Uterus (tissue), 3 donors: ENCODE measurements at regions not wholly inside any gene's neighbourhood (a gene's known extent, or its start where the extent isn't known, plus 50 kb on each side); places are given as distances from the start of the nearest gene placed in this dataset.

Experiments used
- DNase-seq, 2 donors: peaks; one replicate each; pipeline ENCODE4 v3.0.0-alpha.2; 2019 to 2020
- H3K27ac ChIP-seq, 2 donors: fragments of 200-600 bp; sonication (generic); 1 replicate in 1 of 2; 2 replicates in 1 of 2; pipeline ENCODE4 v1.5.1; 2016 to 2018
- H3K27me3 ChIP-seq, 2 donors: fragments of 200-600 bp; sonication (generic); one replicate each; pipeline ENCODE4 v1.5.1; 2018 to 2019; ENCODE audit warnings: control low read depth in 1 of 2
- H3K36me3 ChIP-seq, 2 donors: fragments of 200-600 bp; sonication (generic); one replicate each; pipeline ENCODE4 v1.5.1; 2019; ENCODE audit warnings: control low read depth in 1 of 2
- H3K4me1 ChIP-seq, 2 donors: fragments of 200-600 bp; sonication (generic); one replicate each; pipeline ENCODE4 v1.5.1; 2018 to 2019; ENCODE audit warnings: control low read depth in 1 of 2
- H3K4me3 ChIP-seq, 2 donors: fragments of 200-600 bp; sonication (generic); 1 replicate in 1 of 2; 2 replicates in 1 of 2; pipeline ENCODE4 v1.5.1; 2018 to 2019; ENCODE audit warnings: mild to moderate bottlenecking in 1 of 2
- H3K9me3 ChIP-seq, 2 donors: fragments of 200-600 bp; sonication (generic); one replicate each; pipeline ENCODE4 v1.5.1; 2019; ENCODE audit warnings: control low read depth in 1 of 2
- POLR2A ChIP-seq, 2 donors: fragments of 450-650 bp; IDR thresholded peaks; one replicate each; pipeline ENCODE4 v1.6.1; 2016; ENCODE audit warnings: antibody characterized with exemption in 2 of 2, mild to moderate bottlenecking in 1 of 2, moderate library complexity in 1 of 2
- intact Hi-C: fragments of 100-400 bp; cut with DNase I; formaldehyde crosslinking; loops from one replicate; pipeline ENCODE4 v1.15.1; 2023; ENCODE audit warnings: low total_unique reads
- TF ChIP-seq, protein P1 (sequence below), 4 experiments: fragments of 200-600 bp in 2 of 4; fragments of 450-650 bp in 2 of 4; sonication (generic) in 2 of 4; IDR thresholded peaks; one replicate each; pipeline ENCODE4 v1.5.1; 2016 to 2019; ENCODE audit warnings: antibody characterized with exemption in 4 of 4, mild to moderate bottlenecking in 2 of 4, moderate library complexity in 1 of 4
- donor health status: DM: yes; HTN: yes; CAD: no.

DNA sequence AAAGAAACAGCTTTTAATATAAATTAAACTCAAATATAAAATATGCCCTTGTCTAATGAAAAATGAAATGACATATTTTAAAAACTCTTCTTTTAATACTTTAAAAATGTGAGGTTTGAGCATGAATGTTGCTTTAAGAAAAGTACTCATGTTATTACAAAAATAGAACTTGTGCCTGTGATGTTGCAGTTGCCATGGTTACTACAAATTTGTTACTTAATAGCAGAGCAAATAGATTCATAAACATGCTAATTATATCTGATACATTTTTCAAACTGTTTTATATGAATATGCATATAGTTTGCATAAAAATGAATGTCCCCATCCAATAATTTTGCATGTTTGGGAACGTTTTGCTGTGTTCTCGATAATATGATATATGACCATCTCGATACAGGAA is 152.3 kb upstream of the DPYD start:
- no peaks in the 10 kb centered on the region for H3K27me3 ChIP-seq
- H3K36me3 ChIP-seq = no peaks in the 10 kb centered on the region
- no peak for DNase-seq
- H3K9me3 ChIP-seq = no peaks in the 10 kb centered on the region
- H3K4me1 ChIP-seq = no peaks in the 10 kb centered on the region
- H3K27ac ChIP-seq = no peak overlapping the region
- no peak overlapping the region for H3K4me3 ChIP-seq
- TF ChIP-seq POLR2A (IDR thresholded peaks at IDR 0.05) = no peak
- TF ChIP-seq, protein P1, sequence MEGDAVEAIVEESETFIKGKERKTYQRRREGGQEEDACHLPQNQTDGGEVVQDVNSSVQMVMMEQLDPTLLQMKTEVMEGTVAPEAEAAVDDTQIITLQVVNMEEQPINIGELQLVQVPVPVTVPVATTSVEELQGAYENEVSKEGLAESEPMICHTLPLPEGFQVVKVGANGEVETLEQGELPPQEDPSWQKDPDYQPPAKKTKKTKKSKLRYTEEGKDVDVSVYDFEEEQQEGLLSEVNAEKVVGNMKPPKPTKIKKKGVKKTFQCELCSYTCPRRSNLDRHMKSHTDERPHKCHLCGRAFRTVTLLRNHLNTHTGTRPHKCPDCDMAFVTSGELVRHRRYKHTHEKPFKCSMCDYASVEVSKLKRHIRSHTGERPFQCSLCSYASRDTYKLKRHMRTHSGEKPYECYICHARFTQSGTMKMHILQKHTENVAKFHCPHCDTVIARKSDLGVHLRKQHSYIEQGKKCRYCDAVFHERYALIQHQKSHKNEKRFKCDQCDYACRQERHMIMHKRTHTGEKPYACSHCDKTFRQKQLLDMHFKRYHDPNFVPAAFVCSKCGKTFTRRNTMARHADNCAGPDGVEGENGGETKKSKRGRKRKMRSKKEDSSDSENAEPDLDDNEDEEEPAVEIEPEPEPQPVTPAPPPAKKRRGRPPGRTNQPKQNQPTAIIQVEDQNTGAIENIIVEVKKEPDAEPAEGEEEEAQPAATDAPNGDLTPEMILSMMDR (IDR thresholded peaks at IDR 0.05) = no peak
- intact Hi-C loops = no loop called here

DNA sequence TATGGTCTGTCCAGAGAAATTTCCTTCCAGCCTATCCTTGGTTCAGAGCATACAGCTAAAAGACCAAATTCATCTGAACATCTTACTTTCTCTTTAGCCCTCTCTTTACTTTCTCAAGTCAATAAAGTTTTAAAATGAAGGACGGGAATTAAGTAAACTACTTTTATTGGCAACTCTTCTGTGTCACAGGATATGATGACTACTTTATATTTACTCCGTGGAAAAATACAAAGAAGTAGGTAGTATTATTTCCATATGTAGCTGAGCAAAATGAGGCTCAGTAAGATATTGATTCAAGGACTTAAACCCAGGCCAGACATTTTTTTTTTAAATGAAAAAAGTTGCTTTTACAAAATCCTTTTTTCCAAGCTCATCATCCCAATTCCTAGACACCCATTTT is 151.2 kb upstream of the DPYD start:
- H3K4me3 ChIP-seq = no peak overlapping the region
- DNase-seq = no peak
- TF ChIP-seq, protein P1 (IDR thresholded peaks at IDR 0.05) = no peak
- TF ChIP-seq POLR2A (IDR thresholded peaks at IDR 0.05) = no peak
- no peaks in the 10 kb centered on the region for H3K4me1 ChIP-seq
- no peaks in the 10 kb centered on the region for H3K36me3 ChIP-seq
- intact Hi-C loops = no loop called here
- H3K9me3 ChIP-seq = no peaks in the 10 kb centered on the region
- no peaks in the 10 kb centered on the region for H3K27me3 ChIP-seq
- H3K27ac ChIP-seq = no peak overlapping the region

DNA sequence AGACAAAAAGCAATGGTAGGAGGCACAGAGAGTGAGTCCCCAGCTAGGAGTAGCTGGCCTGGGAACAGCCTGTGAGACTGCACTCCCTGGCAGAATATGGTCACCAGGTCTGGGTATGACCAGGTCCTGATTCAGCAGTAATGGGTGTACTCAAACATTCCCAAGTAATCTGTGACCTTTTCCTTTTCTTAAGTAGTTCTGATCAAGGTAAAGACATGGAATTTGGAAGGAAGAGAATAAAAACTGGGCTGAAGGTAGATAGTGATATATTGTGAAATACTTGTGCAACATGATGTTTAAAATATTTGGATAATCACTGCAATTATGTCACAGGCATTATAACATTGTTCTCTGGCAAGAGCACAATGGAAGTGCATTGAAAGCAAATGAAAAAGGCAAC is 147.2 kb upstream of the DPYD start:
- no peak for DNase-seq
- no peaks in the 10 kb centered on the region for H3K36me3 ChIP-seq
- no peak overlapping the region for H3K4me3 ChIP-seq
- intact Hi-C loops = no loop called here
- H3K27me3 ChIP-seq = no peaks in the 10 kb centered on the region
- H3K4me1 ChIP-seq = no peaks in the 10 kb centered on the region
- no peak overlapping the region for H3K27ac ChIP-seq
- no peaks in the 10 kb centered on the region for H3K9me3 ChIP-seq
- no peak for TF ChIP-seq POLR2A (IDR thresholded peaks at IDR 0.05)
- TF ChIP-seq, protein P1 (IDR thresholded peaks at IDR 0.05) = no peak

DNA sequence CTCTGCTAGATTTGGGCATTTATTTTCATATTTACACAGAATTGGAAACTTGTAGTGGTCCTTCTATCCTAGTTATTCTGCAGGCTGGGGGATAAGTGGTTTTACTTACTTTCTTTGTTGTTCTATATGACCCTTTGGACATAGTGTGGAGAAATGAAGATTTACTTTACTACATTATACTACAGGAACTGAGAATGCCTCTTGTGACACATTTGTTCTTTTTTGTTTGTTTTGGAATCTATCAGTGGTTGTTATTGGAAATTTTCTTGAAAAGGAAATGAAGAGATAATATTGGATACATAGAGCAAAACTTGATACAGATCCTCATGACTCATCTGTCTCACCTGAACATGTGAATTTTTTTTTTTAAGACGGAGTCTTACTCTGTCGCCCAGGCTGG is 146.1 kb upstream of the DPYD start:
- H3K27ac ChIP-seq = no peak overlapping the region
- no peaks in the 10 kb centered on the region for H3K9me3 ChIP-seq
- no peaks in the 10 kb centered on the region for H3K4me1 ChIP-seq
- no peak overlapping the region for H3K4me3 ChIP-seq
- DNase-seq = no peak
- no peaks in the 10 kb centered on the region for H3K27me3 ChIP-seq
- no peaks in the 10 kb centered on the region for H3K36me3 ChIP-seq
- intact Hi-C loops = no loop called here
- no peak for TF ChIP-seq POLR2A (IDR thresholded peaks at IDR 0.05)
- TF ChIP-seq, protein P1 (IDR thresholded peaks at IDR 0.05) = no peak

DNA sequence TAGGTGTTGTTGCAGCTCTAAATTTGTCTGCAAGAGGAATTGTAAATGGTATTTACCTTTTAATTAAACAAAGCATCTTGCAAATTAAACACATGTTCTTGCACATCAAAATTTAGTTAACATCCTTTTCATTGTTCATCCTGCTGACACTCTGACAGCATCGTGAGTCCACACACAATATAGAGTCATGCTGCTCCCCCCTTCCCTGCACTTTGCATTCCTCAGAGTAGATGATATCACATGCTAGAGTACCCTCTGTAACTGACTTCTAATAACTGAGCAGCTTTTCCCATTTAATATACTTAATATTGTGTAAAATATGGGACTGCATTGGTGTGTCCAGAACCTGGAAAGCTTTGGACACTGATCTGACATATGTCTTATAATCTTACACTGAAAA is 138.8 kb upstream of the DPYD start:
- H3K4me3 ChIP-seq = no peak overlapping the region
- no peaks in the 10 kb centered on the region for H3K27me3 ChIP-seq
- no peaks in the 10 kb centered on the region for H3K9me3 ChIP-seq
- TF ChIP-seq POLR2A (IDR thresholded peaks at IDR 0.05) = no peak
- TF ChIP-seq, protein P1 (IDR thresholded peaks at IDR 0.05) = no peak
- DNase-seq = no peak
- intact Hi-C loops = no loop called here
- H3K27ac ChIP-seq = no peak overlapping the region
- no peaks in the 10 kb centered on the region for H3K4me1 ChIP-seq
- H3K36me3 ChIP-seq = no peaks in the 10 kb centered on the region
